HepG2 (cell line): ENCODE measurements at regions not wholly inside any gene's neighbourhood (a gene's known extent, or its start where the extent isn't known, plus 50 kb on each side); places are given as distances from the start of the nearest gene placed in this dataset.

ENCODE experiments used
- ATAC-seq: fragments of 200-7000 bp; cut with Tn5 transposase; 3 replicates; pipeline ENCODE4 v1.9.1; 2020; ENCODE audit warnings: mild to moderate bottlenecking, moderate library complexity
- BruUV-seq: library from RNA; stranded (reverse); fragments of 400-500 nt; replicated peaks from 2 replicates; lab custom pipeline; 2021; lab: Mats Ljungman, UMichigan
- CTCF ChIA-PET: fragments of 300-600 bp; formaldehyde crosslinking; extraction: SDS; loops from one replicate; lab custom pipeline; 2021; ENCODE audit warnings: low total read pairs, inconsistent platforms, low intra/inter-chr PET ratio; lab: Yijun Ruan, JAX
- POLR2A ChIA-PET: fragments of 350-600 bp; sonication (Branson Sonifier 250); formaldehyde crosslinking; loops from one replicate; lab custom pipeline; 2020; ENCODE audit warnings: antibody characterized with exemption, inconsistent platforms; lab: Yijun Ruan, JAX
- DNase-seq: peaks from one replicate; pipeline ENCODE4 v3.0.0-alpha.2; 2015; ENCODE audit warnings: low spot score
- FAIRE-seq: peaks from 3 replicates; lab custom pipeline; 2011; peaks lifted over from hg19 to GRCh38; lab: Jason Lieb, UNC
- H2AFZ ChIP-seq: one replicate; pipeline ENCODE4 v1.6.1; 2011; ENCODE audit warnings: low read length, inconsistent platforms
- H3K27ac ChIP-seq: fragments of 300-600 bp; 3 replicates; pipeline ENCODE4 v1.8.0; 2011; ENCODE audit warnings: mixed run types, mild to moderate bottlenecking, mixed read lengths, low read length, inconsistent platforms; ENCODE audit not compliant: insufficient read depth; ENCODE audit errors: extremely low read length
- H3K27me3 ChIP-seq, 2 experiments: fragments of 200-600 bp in 1 of 2; 2 replicates in 1 of 2; 3 replicates in 1 of 2; pipeline versions ENCODE4 v1.6.0 to v1.8.0; 2011; ENCODE audit warnings: low read length in 2 of 2, mild to moderate bottlenecking in 2 of 2, moderate library complexity in 2 of 2, inconsistent platforms in 1 of 2; ENCODE audit not compliant: insufficient read depth in 2 of 2, control insufficient read depth in 1 of 2
- H3K36me3 ChIP-seq, 2 experiments: fragments of 200-600 bp in 1 of 2; replicated peaks in 1 of 2; 2 replicates in 1 of 2; 3 replicates in 1 of 2; pipeline versions ENCODE4 v1.5.1 to v1.8.0; 2011; ENCODE audit warnings: low read length in 2 of 2, inconsistent platforms in 1 of 2; ENCODE audit not compliant: insufficient read depth in 2 of 2, control insufficient read depth in 1 of 2
- H3K4me1 ChIP-seq: 2 replicates; pipeline ENCODE4 v1.5.1; 2012; ENCODE audit warnings: low read length, inconsistent platforms; ENCODE audit not compliant: insufficient read depth
- H3K4me2 ChIP-seq: 2 replicates; pipeline ENCODE4 v1.6.0; 2011; ENCODE audit warnings: low read depth, low read length, inconsistent platforms
- H3K4me3 ChIP-seq, 3 experiments: fragments of 200-600 bp in 1 of 3; sonication (generic), shearing (Covaris generic) in 1 of 3; replicated peaks in 1 of 3; 2 replicates each; pipeline ENCODE4 v1.5.1; 2011 to 2016; ENCODE audit warnings: low read length in 3 of 3, inconsistent platforms in 2 of 3, low read depth in 2 of 3, mild to moderate bottlenecking in 2 of 3, control low read depth in 1 of 3, mixed read lengths in 1 of 3; ENCODE audit not compliant: insufficient read depth in 1 of 3
- H3K79me2 ChIP-seq: one replicate; pipeline ENCODE4 v1.6.1; 2011; ENCODE audit warnings: low read length, inconsistent platforms; ENCODE audit not compliant: insufficient read depth
- H3K9ac ChIP-seq: 2 replicates; pipeline ENCODE4 v1.6.0; 2011; ENCODE audit warnings: mild to moderate bottlenecking, low read depth, low read length, inconsistent platforms; ENCODE audit not compliant: insufficient read depth
- H3K9me3 ChIP-seq: 2 replicates; pipeline ENCODE4 v1.5.1; 2012; ENCODE audit warnings: mild to moderate bottlenecking, low read length
- H4K20me1 ChIP-seq: 2 replicates; pipeline ENCODE4 v1.6.0; 2011; ENCODE audit warnings: inconsistent platforms, mild to moderate bottlenecking, low read length, moderate library complexity; ENCODE audit not compliant: insufficient read depth
- AKAP8 ChIP-seq: sonication (generic); formaldehyde crosslinking; IDR thresholded peaks from 2 replicates; pipeline ENCODE4 v1.5.1; 2020; ENCODE audit warnings: mild to moderate bottlenecking, missing genetic modification reagents
- ATF7-NPFF ChIP-seq: sonication (generic); formaldehyde crosslinking; IDR thresholded peaks from 2 replicates; pipeline ENCODE4 v1.8.1; 2023; ENCODE audit warnings: mild to moderate bottlenecking, low read depth, missing genetic modification reagents, moderate library complexity
- CENPT ChIP-seq: sonication (generic); formaldehyde crosslinking; IDR thresholded peaks from 2 replicates; pipeline ENCODE4 v1.8.0; 2022; ENCODE audit warnings: low read depth, mild to moderate bottlenecking, moderate library complexity, missing genetic modification reagents
- FOXP1 ChIP-seq, 2 experiments: fragments of 450-650 bp in 1 of 2; IDR thresholded peaks; 2 replicates each; pipeline ENCODE4 v1.6.1; 2017 to 2018; ENCODE audit warnings: antibody characterized with exemption in 1 of 2
- MBD4 ChIP-seq: IDR thresholded peaks from 2 replicates; pipeline ENCODE4 v1.6.1; 2012; ENCODE audit warnings: low read length, inconsistent platforms, borderline replicate concordance
- MZF1 ChIP-seq: sonication (generic); formaldehyde crosslinking; IDR thresholded peaks from 2 replicates; pipeline ENCODE4 v1.8.1; 2023; ENCODE audit warnings: mild to moderate bottlenecking, missing genetic modification reagents, borderline replicate concordance
- NFKBIZ ChIP-seq: IDR thresholded peaks from 2 replicates; pipeline ENCODE4 v1.6.1; 2018; ENCODE audit warnings: missing genetic modification reagents, missing compliant biosample characterization
- PRPF4 ChIP-seq: fragments of 200-400 bp; formaldehyde crosslinking; IDR thresholded peaks from 2 replicates; pipeline ENCODE4 v1.6.1; 2016; ENCODE audit warnings: low read length, low read depth; ENCODE audit not compliant: poor library complexity, severe bottlenecking
- SP1 ChIP-seq, 2 experiments: fragments of 450-650 bp in 1 of 2; sonication (generic) in 1 of 2; formaldehyde crosslinking in 1 of 2; IDR thresholded peaks; 2 replicates each; pipeline versions ENCODE4 v1.4.0 to v1.6.1; 2016 to 2020; ENCODE audit warnings: missing genetic modification reagents in 1 of 2
- TP53 ChIP-seq: sonication (generic); formaldehyde crosslinking; conservative IDR thresholded peaks from 2 replicates; pipeline ENCODE4 v1.4.0; 2020; ENCODE audit warnings: missing genetic modification reagents
- ZNF10 ChIP-seq: sonication (generic); formaldehyde crosslinking; IDR thresholded peaks from 2 replicates; pipeline ENCODE4 v1.4.0; 2020; ENCODE audit warnings: mild to moderate bottlenecking, low read depth, missing genetic modification reagents, borderline replicate concordance
- ZNF101 ChIP-seq: sonication (generic); formaldehyde crosslinking; IDR thresholded peaks from 2 replicates; pipeline ENCODE4 v1.4.0; 2020; ENCODE audit warnings: mild to moderate bottlenecking, low read depth, missing genetic modification reagents, borderline replicate concordance
- ZNF747 ChIP-seq: sonication (generic); formaldehyde crosslinking; IDR thresholded peaks from 2 replicates; pipeline ENCODE4 v1.8.1; 2023; ENCODE audit warnings: missing genetic modification reagents, mild to moderate bottlenecking, borderline replicate concordance
- ZNF841 ChIP-seq: sonication (generic); formaldehyde crosslinking; IDR thresholded peaks from 2 replicates; pipeline ENCODE4 v1.8.1; 2023; ENCODE audit warnings: missing genetic modification reagents, borderline replicate concordance
- ZSCAN29 ChIP-seq: sonication (generic); formaldehyde crosslinking; conservative IDR thresholded peaks from 2 replicates; pipeline ENCODE4 v1.4.0; 2020; ENCODE audit warnings: mild to moderate bottlenecking, missing genetic modification reagents
- WGBS: methylation state at CpG from one replicate; pipeline ENCODE4 v1.1.6; 2017; ENCODE audit warnings: low lambda C conversion rate; 5-methylcytosine and 5-hydroxymethylcytosine counted together
- in situ Hi-C: cut with HindIII; loops from 2 replicates; pipeline ENCODE4 v1.10.0; 2017; ENCODE audit warnings: low pct_unique_long_range_greater_than_20kb; ENCODE audit not compliant: extremely low pct_ligation_motif_present
- intact Hi-C: fragments of 100-400 bp; cut with micrococcal nuclease; formaldehyde crosslinking; loops from one replicate; pipeline ENCODE4 v1.10.0; 2022; ENCODE audit not compliant: unreplicated experiment
- TF ChIP-seq, protein P1 (sequence below): sonication (generic); formaldehyde crosslinking; IDR thresholded peaks from 2 replicates; pipeline ENCODE4 v1.8.0; 2022; ENCODE audit warnings: missing genetic modification reagents, mild to moderate bottlenecking, moderate library complexity, borderline replicate concordance
- TF ChIP-seq, protein P2 (sequence below): IDR thresholded peaks from 2 replicates; pipeline ENCODE4 v1.6.1; 2012; ENCODE audit warnings: inconsistent platforms
- TF ChIP-seq, protein P3 (sequence below): IDR thresholded peaks from 2 replicates; pipeline ENCODE4 v1.6.1; 2016; ENCODE audit warnings: missing compliant biosample characterization, missing genetic modification reagents, borderline replicate concordance

DNA sequence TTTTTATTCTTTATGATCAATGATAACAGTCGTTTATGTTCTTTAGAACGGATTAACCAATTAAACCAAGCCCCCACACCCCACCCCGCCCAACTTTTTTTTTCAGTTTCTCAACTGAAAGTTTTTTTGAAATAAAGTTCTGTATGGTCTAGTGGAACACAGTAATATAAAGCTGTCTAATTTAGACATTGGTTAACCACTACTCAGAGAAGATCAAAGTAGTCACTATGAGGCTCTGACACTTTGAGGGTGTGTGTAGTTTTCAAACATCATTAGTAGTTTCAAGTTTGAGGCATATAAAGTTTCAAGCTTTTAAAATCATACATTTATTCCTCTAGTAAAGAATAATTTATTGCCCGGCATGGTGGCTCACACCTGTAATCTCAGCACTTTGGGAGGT, 413.2 kb downstream of the EFNB2 start (continued):
- no peak for TF ChIP-seq ZNF747 (CRISPR knock-in tag)

DNA sequence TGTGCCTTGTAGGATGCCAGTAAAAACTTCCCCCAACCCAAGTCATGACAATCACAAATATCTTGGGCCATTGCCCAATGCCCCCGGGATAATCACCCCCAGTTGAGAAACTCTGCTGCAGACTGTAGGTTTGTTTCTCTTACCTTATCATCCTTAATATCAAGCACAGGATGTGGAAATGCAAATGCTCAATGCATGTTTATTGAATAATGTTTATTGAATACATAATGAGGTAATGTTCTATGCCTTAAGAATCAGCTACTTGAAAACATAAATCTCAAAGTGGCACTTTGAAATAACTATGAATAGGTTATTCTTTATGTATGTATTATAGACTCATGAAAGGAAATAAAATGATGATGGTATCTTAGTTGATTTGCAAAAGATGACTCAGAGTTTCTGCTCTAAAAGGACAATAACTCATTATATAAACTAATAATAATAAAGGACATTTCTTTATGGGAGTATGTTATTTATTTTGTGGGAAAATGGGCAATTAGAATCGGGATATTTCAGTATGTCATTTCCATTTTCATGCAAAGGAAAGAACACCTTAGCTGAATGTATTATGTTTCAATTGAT, 414.2 kb downstream of the EFNB2 start:
- DNase-seq: no peak
- no peak overlapping the region for H3K27ac ChIP-seq
- CTCF ChIA-PET: no interaction called here
- H3K27me3 ChIP-seq: no peaks in the 10 kb centered on the region
- POLR2A ChIA-PET: no interaction called here
- H3K4me2 ChIP-seq: no peak overlapping the region
- TF ChIP-seq ZNF841: no peak
- TF ChIP-seq AKAP8 (CRISPR knock-in tag): no peak
- TF ChIP-seq, protein P1, sequence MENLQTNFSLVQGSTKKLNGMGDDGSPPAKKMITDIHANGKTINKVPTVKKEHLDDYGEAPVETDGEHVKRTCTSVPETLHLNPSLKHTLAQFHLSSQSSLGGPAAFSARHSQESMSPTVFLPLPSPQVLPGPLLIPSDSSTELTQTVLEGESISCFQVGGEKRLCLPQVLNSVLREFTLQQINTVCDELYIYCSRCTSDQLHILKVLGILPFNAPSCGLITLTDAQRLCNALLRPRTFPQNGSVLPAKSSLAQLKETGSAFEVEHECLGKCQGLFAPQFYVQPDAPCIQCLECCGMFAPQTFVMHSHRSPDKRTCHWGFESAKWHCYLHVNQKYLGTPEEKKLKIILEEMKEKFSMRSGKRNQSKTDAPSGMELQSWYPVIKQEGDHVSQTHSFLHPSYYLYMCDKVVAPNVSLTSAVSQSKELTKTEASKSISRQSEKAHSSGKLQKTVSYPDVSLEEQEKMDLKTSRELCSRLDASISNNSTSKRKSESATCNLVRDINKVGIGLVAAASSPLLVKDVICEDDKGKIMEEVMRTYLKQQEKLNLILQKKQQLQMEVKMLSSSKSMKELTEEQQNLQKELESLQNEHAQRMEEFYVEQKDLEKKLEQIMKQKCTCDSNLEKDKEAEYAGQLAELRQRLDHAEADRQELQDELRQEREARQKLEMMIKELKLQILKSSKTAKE (CRISPR knock-in tag): no peak
- TF ChIP-seq FOXP1 (IDR thresholded peaks at IDR 0.05): no peak
- TF ChIP-seq FOXP1 (CRISPR knock-in tag; IDR thresholded peaks at IDR 0.05): no peak
- TF ChIP-seq, protein P2, sequence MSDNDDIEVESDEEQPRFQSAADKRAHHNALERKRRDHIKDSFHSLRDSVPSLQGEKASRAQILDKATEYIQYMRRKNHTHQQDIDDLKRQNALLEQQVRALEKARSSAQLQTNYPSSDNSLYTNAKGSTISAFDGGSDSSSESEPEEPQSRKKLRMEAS: no peak
- no peak for TF ChIP-seq ATF7-NPFF (CRISPR knock-in tag)
- TF ChIP-seq MZF1 (CRISPR knock-in tag): no peak
- no peak for TF ChIP-seq CENPT (CRISPR knock-in tag)
- no peak for TF ChIP-seq ZSCAN29 (CRISPR knock-in tag)
- TF ChIP-seq, protein P3, sequence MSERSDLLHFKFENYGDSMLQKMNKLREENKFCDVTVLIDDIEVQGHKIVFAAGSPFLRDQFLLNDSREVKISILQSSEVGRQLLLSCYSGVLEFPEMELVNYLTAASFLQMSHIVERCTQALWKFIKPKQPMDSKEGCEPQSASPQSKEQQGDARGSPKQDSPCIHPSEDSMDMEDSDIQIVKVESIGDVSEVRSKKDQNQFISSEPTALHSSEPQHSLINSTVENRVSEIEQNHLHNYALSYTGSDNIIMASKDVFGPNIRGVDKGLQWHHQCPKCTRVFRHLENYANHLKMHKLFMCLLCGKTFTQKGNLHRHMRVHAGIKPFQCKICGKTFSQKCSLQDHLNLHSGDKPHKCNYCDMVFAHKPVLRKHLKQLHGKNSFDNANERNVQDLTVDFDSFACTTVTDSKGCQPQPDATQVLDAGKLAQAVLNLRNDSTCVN (CRISPR knock-in tag): no peak
- TF ChIP-seq MBD4: no peak
- no peak for TF ChIP-seq PRPF4
- no peak for TF ChIP-seq SP1 (IDR thresholded peaks at IDR 0.05)
- no peak for TF ChIP-seq SP1 (CRISPR knock-in tag; IDR thresholded peaks at IDR 0.05)
- no peak for TF ChIP-seq ZNF101 (CRISPR knock-in tag)
- TF ChIP-seq NFKBIZ (CRISPR knock-in tag): no peak
- TF ChIP-seq TP53 (CRISPR knock-in tag): no peak
- TF ChIP-seq ZNF10 (CRISPR knock-in tag): no peak
- TF ChIP-seq, all 625 proteins: peak for 0
- H4K20me1 ChIP-seq: no peaks in the 10 kb centered on the region
- no peak overlapping the region for H3K9ac ChIP-seq
- in situ Hi-C loops: no loop called here
- no peaks in the 10 kb centered on the region for H3K36me3 ChIP-seq
- no TSS peak for BruUV-seq
- H3K79me2 ChIP-seq: no peaks in the 10 kb centered on the region
- WGBS: 1% methylated on average over 2 of the region's 2 CpGs
- no peaks in the 10 kb centered on the region for H3K4me1 ChIP-seq
- no peak for FAIRE-seq
- no peak for ATAC-seq
- no peaks in the 10 kb centered on the region for H3K9me3 ChIP-seq
- intact Hi-C loops: no loop called here
- no peak overlapping the region for H2AFZ ChIP-seq
- no peak overlapping the region for H3K4me3 ChIP-seq
